ENCODE measurements at regions not wholly inside any gene's neighbourhood (a gene's known extent, or its start where the extent isn't known, plus 50 kb on each side); places are given as distances from the start of the nearest gene placed in this dataset.

- TF ChIP-seq TOX (CRISPR knock-in tag; IDR thresholded peaks at IDR 0.05; ENCODE audit: borderline replicate concordance) (no peak), PATZ1 (CRISPR knock-in tag; IDR thresholded peaks at IDR 0.05; ENCODE audit: borderline replicate concordance) (no peak), GLIS3 (CRISPR knock-in tag; IDR thresholded peaks at IDR 0.05) (no peak), BACH2 (CRISPR knock-in tag; IDR thresholded peaks at IDR 0.05; ENCODE audit: borderline replicate concordance) (no peak), ZC3H10 (CRISPR knock-in tag; IDR thresholded peaks at IDR 0.05) (no peak), ARNTL (CRISPR knock-in tag; IDR thresholded peaks at IDR 0.05; ENCODE audit: borderline replicate concordance, low read depth) (no peak), ZNF70 (CRISPR knock-in tag; IDR thresholded peaks at IDR 0.05) (no peak), ZFP3 (CRISPR knock-in tag; IDR thresholded peaks at IDR 0.05) (no peak), PPARA (CRISPR knock-in tag; IDR thresholded peaks at IDR 0.05; ENCODE audit: borderline replicate concordance) (no peak), CREB5 (CRISPR knock-in tag; IDR thresholded peaks at IDR 0.05; ENCODE audit: low read depth) (no peak), POU6F1 (CRISPR knock-in tag; IDR thresholded peaks at IDR 0.05; ENCODE audit: borderline replicate concordance, low read depth) (no peak), TSHZ2 (CRISPR knock-in tag; IDR thresholded peaks at IDR 0.05) (no peak), ZFP30 (CRISPR knock-in tag; IDR thresholded peaks at IDR 0.05) (no peak), ZNF8 (CRISPR knock-in tag; IDR thresholded peaks at IDR 0.05) (no peak)
These were observed 408.8 kb downstream of the COL11A1 start for GRCh38 chr1:102699524-102699923.

Data from SK-N-SH treated with all-trans-retinoic acid at 6 μM for 48 hours (cell line).